Uterus (tissue), 2 donors: ENCODE measurements at regions not wholly inside any gene's neighbourhood (a gene's known extent, or its start where the extent isn't known, plus 50 kb on each side); places are given as distances from the start of the nearest gene placed in this dataset.

Source experiments
- POLR2A ChIP-seq, 2 donors: fragments of 450-650 bp; IDR thresholded peaks; one replicate each; pipeline ENCODE4 v1.6.1; 2016; ENCODE audit warnings: antibody characterized with exemption in 2 of 2, mild to moderate bottlenecking in 1 of 2, moderate library complexity in 1 of 2
- TF ChIP-seq, protein P1 (sequence below), 4 experiments: fragments of 200-600 bp in 2 of 4; fragments of 450-650 bp in 2 of 4; sonication (generic) in 2 of 4; IDR thresholded peaks; one replicate each; pipeline ENCODE4 v1.5.1; 2016 to 2019; ENCODE audit warnings: antibody characterized with exemption in 4 of 4, mild to moderate bottlenecking in 2 of 4, moderate library complexity in 1 of 4

GRCh38 chr14:81960781-81961180 lies 427.1 kb upstream of the SEL1L start:
- TF ChIP-seq, protein P1, sequence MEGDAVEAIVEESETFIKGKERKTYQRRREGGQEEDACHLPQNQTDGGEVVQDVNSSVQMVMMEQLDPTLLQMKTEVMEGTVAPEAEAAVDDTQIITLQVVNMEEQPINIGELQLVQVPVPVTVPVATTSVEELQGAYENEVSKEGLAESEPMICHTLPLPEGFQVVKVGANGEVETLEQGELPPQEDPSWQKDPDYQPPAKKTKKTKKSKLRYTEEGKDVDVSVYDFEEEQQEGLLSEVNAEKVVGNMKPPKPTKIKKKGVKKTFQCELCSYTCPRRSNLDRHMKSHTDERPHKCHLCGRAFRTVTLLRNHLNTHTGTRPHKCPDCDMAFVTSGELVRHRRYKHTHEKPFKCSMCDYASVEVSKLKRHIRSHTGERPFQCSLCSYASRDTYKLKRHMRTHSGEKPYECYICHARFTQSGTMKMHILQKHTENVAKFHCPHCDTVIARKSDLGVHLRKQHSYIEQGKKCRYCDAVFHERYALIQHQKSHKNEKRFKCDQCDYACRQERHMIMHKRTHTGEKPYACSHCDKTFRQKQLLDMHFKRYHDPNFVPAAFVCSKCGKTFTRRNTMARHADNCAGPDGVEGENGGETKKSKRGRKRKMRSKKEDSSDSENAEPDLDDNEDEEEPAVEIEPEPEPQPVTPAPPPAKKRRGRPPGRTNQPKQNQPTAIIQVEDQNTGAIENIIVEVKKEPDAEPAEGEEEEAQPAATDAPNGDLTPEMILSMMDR (IDR thresholded peaks at IDR 0.05): no peak
- TF ChIP-seq POLR2A (IDR thresholded peaks at IDR 0.05): no peak
